Ectodermal cell (in vitro differentiated cells): ENCODE measurements at regions not wholly inside any gene's neighbourhood (a gene's known extent, or its start where the extent isn't known, plus 50 kb on each side); places are given as distances from the start of the nearest gene placed in this dataset.

Source experiments
- H3K27ac ChIP-seq: 2 replicates; pipeline ENCODE4 v1.7.0; 2013; ENCODE audit warnings: mild to moderate bottlenecking, low read depth, low read length; ENCODE audit not compliant: insufficient read depth, poor library complexity, severe bottlenecking
- H3K27me3 ChIP-seq: 2 replicates; pipeline ENCODE4 v1.7.0; 2013; ENCODE audit warnings: mild to moderate bottlenecking, low read length; ENCODE audit not compliant: insufficient read depth, control insufficient read depth, poor library complexity, severe bottlenecking
- H3K36me3 ChIP-seq: one replicate; pipeline ENCODE4 v1.7.0; 2013; ENCODE audit warnings: low read length; ENCODE audit not compliant: control insufficient read depth, insufficient read depth
- H3K4me1 ChIP-seq: one replicate; pipeline ENCODE4 v1.7.0; 2013; ENCODE audit warnings: low read length; ENCODE audit not compliant: control insufficient read depth, insufficient read depth
- H3K4me3 ChIP-seq: 2 replicates; pipeline ENCODE4 v1.7.0; 2013; ENCODE audit warnings: low read depth, low read length, control low read depth; ENCODE audit not compliant: insufficient read depth
- H3K9me3 ChIP-seq: 2 replicates; pipeline ENCODE4 v1.7.0; 2013; ENCODE audit warnings: mild to moderate bottlenecking, low read length, moderate library complexity; ENCODE audit not compliant: control insufficient read depth
- WGBS, 2 experiments: methylation state at CpG; one replicate each; pipeline ENCODE4 v1.1.7; 2013; ENCODE audit warnings: missing lambda C conversion rate in 2 of 2; 5-methylcytosine and 5-hydroxymethylcytosine counted together

GRCh38 chr14:85276161-85276978 is 253.6 kb upstream of the FLRT2 start:
- Histone ChIP-seq H3K9me3 (no peaks in the 10 kb centered on the region), H3K36me3 (no peaks in the 10 kb centered on the region), H3K4me1 (no peaks in the 10 kb centered on the region), H3K4me3 (no peak overlapping the region), H3K27me3 (no peaks in the 10 kb centered on the region), H3K27ac (no peak overlapping the region)
- WGBS, 2 experiments: 97 to 98% methylated on average over 5 of the region's 5 CpGs

DNA sequence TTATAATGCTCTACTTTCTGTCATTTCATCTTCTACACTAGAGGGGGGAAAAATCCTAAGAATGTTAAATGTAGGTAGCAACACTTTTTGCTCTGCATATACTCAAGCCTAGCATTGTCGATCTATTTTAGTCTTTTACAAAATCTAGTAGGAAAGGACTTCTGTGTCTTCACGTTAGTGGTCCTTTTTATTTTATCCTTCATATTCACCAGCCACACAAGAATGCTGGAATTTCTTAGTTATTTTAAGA is 253.0 kb upstream of the FLRT2 start:
- no peaks in the 10 kb centered on the region for H3K36me3 ChIP-seq

GRCh38 chr14:85279407-85279806 is 250.5 kb upstream of the FLRT2 start:
- Histone ChIP-seq H3K9me3 (no peaks in the 10 kb centered on the region), H3K4me3 (no peak overlapping the region), H3K27me3 (no peaks in the 10 kb centered on the region), H3K36me3 (no peaks in the 10 kb centered on the region), H3K27ac (no peak overlapping the region), H3K4me1 (no peaks in the 10 kb centered on the region)
- WGBS, 2 experiments: 100% methylated on average over 1 of the region's 1 CpG; no CpG with 5 or more reads in 1 of the 2 experiments

More for the DNA sequence above, 253.0 kb upstream of the FLRT2 start:
- Histone ChIP-seq H3K27me3 (no peaks in the 10 kb centered on the region), H3K27ac (no peak overlapping the region), H3K9me3 (no peaks in the 10 kb centered on the region), H3K4me1 (no peaks in the 10 kb centered on the region), H3K4me3 (no peak overlapping the region)
- WGBS, 2 experiments: 95 to 100% methylated on average over 1 to 2 of the region's 2 CpGs

DNA sequence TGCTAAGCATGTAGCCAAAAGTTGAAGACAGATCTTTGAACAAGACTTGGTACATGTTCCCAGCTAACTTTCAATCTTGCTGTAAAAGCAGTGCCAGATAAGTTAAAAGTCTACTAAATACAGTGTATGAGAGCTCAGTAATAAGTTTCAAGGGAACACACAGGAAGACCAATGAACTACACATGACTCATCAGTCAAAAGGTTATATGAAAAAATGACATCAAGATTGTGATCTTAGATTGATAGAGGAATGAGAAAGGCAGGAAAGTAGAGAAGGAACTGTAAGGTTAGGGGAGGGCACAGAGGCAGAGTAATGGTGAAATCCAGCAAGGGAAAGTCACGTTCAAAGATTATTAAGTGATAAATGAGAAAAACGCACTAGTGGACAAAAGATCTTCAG is 249.9 kb upstream of the FLRT2 start:
- Histone ChIP-seq H3K27ac (no peak overlapping the region), H3K9me3 (no peaks in the 10 kb centered on the region), H3K27me3 (no peaks in the 10 kb centered on the region), H3K4me3 (no peak overlapping the region), H3K36me3 (no peaks in the 10 kb centered on the region), H3K4me1 (no peaks in the 10 kb centered on the region)
- WGBS, 2 experiments: 95 to 96% methylated on average over 2 of the region's 2 CpGs

DNA sequence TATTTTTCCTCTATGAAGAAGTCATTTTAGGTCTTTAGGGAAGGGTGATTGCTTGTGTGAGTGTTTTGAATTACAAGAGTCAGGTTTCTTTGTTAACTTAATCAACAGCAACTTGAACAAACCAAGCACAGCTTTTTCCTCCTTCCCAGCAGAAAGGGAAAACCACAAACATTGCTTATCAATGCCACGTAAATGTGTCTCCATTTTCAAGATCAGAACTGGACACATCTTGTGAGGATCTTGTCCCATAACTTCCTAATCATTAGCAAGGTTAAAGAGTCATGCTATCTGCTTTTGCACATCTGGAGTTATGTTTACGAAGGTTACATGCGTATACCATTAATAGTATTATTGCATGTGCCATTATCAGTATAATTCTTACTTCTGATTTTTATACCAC is 248.0 kb upstream of the FLRT2 start:
- Histone ChIP-seq H3K4me3 (no peak overlapping the region), H3K27ac (no peak overlapping the region), H3K27me3 (no peaks in the 10 kb centered on the region), H3K36me3 (no peaks in the 10 kb centered on the region), H3K9me3 (no peaks in the 10 kb centered on the region), H3K4me1 (no peaks in the 10 kb centered on the region)
- WGBS, 2 experiments: 70 to 87% methylated on average over 2 to 3 of the region's 3 CpGs

GRCh38 chr14:85288041-85288440 is 241.9 kb upstream of the FLRT2 start:
- Histone ChIP-seq H3K4me1 (no peaks in the 10 kb centered on the region), H3K27ac (no peak overlapping the region)
- WGBS, 2 experiments: 88 to 99% methylated on average over 3 of the region's 3 CpGs

GRCh38 chr14:85291731-85292130 is 238.2 kb upstream of the FLRT2 start:
- no peaks in the 10 kb centered on the region for H3K36me3 ChIP-seq
- WGBS, 2 experiments: 95% methylated on average over 3 of the region's 3 CpGs

More at GRCh38 chr14:85288041-85288440, 241.9 kb upstream of the FLRT2 start:
- no peaks in the 10 kb centered on the region for H3K36me3 ChIP-seq
- H3K4me3 ChIP-seq: no peak overlapping the region
- no peaks in the 10 kb centered on the region for H3K27me3 ChIP-seq
- no peaks in the 10 kb centered on the region for H3K9me3 ChIP-seq

GRCh38 chr14:85293612-85294234 is 236.2 kb upstream of the FLRT2 start:
- Histone ChIP-seq H3K27me3 (no peaks in the 10 kb centered on the region), H3K4me3 (no peak overlapping the region), H3K27ac (no peak overlapping the region), H3K36me3 (no peaks in the 10 kb centered on the region), H3K4me1 (no peaks in the 10 kb centered on the region), H3K9me3 (no peaks in the 10 kb centered on the region)
- 95 to 98% methylated on average over 6 of the region's 6 CpGs for WGBS, 2 experiments

More at GRCh38 chr14:85291731-85292130, 238.2 kb upstream of the FLRT2 start:
- no peaks in the 10 kb centered on the region for H3K27me3 ChIP-seq
- no peak overlapping the region for H3K27ac ChIP-seq
- no peaks in the 10 kb centered on the region for H3K4me1 ChIP-seq
- no peak overlapping the region for H3K4me3 ChIP-seq
- H3K9me3 ChIP-seq: no peaks in the 10 kb centered on the region

- WGBS, 2 experiments: 90 to 100% methylated on average over 1 of the region's 1 CpG
- Histone ChIP-seq H3K27me3 (no peaks in the 10 kb centered on the region), H3K4me1 (no peaks in the 10 kb centered on the region), H3K27ac (no peak overlapping the region), H3K9me3 (no peaks in the 10 kb centered on the region), H3K36me3 (no peaks in the 10 kb centered on the region), H3K4me3 (no peak overlapping the region)
These were observed 234.6 kb upstream of the FLRT2 start for GRCh38 chr14:85295318-85295717.

GRCh38 chr14:85296456-85297210 is 233.3 kb upstream of the FLRT2 start:
- Histone ChIP-seq H3K36me3 (no peaks in the 10 kb centered on the region), H3K9me3 (no peaks in the 10 kb centered on the region), H3K27ac (no peak overlapping the region), H3K4me1 (no peaks in the 10 kb centered on the region), H3K27me3 (no peaks in the 10 kb centered on the region), H3K4me3 (no peak overlapping the region)
- 90 to 94% methylated on average over 3 of the region's 3 CpGs for WGBS, 2 experiments
